Activated CD4-positive, alpha-beta T cell treated with anti-CD3 and anti-CD28 coated beads, Interleukin-2, amount 50 U/mL, for 16 hours (primary cell): ENCODE measurements at regions not wholly inside any gene's neighbourhood (a gene's known extent, or its start where the extent isn't known, plus 50 kb on each side); places are given as distances from the start of the nearest gene placed in this dataset.

Experiments used
- DNase-seq: peaks from one replicate; pipeline ENCODE4 v3.0.0-alpha.2; 2020

DNA sequence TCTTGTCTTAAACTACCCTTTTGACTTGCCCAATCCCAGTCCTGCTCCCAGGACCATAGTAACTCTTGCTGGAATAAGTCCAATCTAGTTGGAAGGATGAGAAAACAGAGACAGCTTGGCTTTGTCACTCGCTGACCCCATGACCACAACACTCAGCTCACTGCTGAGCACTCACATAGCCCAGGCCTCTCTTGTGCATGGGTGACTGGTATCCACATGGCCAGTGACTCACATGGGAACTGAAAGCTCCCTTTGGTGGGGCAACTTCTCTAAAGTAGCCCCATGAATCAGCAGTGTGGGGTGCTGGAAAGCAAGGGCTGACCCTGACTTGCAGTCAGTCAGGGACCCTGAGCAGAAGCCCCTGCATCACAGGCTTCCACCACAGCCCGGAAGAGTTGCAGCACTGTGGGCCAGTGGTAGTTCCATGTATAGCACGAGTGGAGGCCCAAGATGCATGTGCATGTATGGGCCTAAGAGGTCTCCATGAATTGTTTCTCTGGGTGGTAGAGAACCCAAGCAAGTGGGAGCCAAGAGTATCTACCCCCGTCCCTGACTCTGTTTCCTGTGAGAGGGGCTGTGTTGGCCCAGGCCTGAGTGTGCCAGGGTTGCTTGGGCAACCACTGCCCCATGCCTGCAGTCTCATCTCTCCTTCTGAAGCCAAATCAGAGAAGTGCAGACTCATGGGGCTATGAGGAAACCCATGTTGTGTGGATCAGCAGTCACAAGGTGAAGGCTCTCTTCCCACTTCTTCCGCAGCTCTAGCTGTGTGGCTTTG is 62.1 kb upstream of the XCR1 start:
- peak; percentile 66 for DNase-seq

DNA sequence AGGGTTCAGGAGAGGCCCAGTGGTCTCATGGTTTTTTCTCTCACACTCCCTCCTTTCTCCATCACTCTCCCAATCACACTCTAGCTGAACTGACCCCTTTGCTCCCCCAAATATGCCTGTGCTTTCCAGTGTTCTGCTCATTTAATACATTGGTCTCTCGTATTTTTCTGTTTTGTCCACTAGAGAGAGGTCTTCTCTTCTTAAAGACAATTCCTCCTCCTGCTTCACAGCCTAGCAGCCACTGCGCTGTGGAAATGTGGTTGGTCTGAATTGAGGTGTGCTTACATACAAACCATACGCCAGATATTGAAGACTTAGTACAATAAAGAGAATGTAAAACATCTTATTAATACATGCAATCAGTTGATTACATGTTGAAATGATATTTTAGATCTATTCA is 60.6 kb upstream of the XCR1 start:
- DNase-seq = peak; percentile 27

DNA sequence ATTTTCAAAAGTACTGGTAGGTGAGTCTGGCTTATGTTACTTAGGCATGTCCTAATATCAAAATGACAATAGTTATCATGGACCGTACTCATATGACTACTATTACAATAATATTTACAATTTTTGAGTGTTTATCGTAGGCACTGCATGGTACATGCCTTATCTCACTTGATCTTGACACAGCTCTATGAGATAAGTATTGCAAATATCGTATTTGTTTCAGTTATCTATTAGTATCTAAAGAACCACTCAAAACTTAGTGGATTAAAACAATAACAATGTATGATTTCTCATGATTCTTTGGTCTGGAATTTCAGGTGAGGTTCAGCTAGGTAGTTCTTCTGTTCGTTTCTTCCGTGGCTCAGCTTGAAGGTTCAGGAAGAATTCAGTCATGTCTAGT is 59.7 kb upstream of the XCR1 start:
- no peak for DNase-seq

DNA sequence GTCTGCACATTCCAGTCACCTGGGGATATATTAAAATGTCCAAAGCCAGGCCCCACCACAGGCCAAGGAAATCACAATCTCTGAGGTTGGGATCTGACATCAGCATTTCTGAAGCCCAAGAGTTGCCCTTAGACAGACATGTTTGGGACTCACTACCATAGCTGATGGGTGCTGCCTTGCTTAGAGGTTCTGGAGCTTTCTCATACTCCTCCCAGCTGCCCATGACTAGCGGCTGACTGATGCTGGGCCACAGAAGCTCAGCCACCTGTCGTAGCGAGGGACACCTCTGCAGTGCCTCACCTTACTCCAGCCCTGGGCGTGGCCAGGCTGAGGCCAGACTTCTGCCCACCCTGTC is 58.8 kb upstream of the XCR1 start:
- DNase-seq = no peak

DNA sequence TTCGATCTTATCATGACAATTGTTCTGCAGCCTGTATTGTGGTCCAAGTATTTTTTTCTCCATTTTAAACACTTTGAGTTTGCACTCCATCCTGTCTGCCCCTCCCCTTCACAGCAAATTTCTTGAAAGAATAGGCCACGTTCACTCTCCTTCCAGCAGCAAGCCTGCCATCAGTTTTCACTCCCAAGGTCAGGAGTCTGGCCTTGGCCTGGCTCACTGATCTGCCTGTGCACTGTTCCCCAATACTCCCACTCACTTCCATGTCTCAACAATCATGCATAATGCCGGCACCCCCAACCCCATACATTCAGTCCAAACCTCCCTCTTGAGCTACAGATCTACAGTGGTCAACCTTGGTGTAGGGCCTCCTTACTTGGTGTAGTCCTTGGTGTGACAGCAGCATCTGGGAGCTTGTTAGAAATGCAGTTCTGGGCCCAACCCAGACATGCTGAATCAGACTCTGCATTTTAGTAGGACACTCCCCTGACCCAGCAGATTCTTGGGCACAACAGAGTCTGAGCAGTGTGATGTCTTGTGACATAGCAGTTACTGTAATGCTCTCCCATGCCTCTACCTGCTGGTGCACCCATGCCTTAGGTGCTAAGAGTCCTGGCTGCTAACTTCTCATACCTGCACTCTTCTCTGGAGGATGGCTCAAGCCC is 58.3 kb upstream of the XCR1 start:
- DNase-seq = no peak

DNA sequence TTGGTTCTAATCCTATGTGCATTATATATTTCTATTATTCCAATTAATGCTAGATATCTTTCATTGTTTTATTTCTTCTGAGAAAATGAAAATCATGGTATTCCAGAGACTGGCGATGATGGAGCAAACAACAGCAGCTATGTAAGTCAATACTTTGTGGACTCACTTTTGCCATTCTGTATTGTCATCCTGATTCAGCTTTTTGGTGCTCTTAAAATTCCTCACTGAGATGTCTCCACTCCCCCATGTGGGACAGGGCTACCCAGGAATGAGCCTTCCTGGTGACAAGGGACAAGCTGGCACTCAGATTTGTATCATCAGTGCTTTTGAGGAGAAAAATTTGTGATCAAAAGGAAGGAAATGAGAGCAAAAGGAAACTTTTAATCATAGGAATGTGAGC is 56.7 kb upstream of the XCR1 start:
- no peak for DNase-seq

DNA sequence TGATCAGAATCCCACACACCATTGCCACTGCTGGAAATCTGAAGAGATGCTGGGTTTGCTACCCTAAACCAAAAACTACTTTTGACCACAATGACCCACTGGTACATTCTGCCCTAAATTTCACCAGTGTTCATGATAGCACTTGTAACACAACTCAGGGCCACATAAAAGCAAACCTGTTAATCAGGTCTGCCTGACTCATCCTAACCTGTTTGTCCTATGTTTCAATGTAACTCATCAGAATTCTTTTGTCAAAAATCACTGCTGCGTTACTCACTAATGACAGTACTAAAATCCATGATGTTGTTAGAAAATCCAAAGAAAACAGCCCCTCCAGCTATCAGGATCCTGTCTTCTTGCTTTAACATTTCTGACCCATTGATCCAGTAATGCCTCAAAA is 55.6 kb upstream of the XCR1 start:
- DNase-seq = no peak

DNA sequence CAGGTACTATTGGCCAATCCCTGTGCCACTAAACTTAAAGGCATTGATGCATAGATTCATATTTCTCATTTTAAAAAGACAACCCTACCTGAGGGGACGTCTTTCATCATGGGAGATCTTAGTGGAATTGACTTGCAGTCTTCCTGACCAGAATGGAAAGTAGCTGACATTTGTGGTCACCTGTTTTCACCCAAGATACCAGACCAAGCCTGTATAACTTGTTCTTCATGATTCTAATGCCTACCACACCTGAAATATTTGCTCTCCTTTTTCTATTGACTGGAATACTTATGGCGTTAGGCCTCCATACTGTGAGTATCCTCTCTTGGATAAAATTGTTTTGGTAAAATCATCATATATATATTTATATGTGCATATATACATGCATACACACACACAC is 54.7 kb upstream of the XCR1 start:
- DNase-seq = no peak

DNA sequence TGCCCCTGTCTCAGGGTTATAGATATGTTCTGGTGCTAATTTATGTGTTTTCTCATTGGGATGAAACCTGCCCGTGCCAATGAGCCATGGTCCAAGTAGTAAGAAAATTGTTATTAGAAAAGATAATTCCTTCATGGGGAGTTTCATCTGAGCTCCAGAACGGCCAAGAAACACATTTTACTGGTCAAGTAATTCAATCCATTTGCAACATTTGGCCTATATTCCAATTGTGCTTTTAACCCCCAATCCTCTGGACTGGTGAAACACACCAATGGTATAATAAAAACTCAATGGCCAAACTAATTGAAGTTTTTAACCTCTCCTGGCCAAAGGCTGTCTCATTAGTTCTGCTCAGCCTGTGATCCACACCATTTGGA is 53.7 kb upstream of the XCR1 start:
- DNase-seq = no peak

DNA sequence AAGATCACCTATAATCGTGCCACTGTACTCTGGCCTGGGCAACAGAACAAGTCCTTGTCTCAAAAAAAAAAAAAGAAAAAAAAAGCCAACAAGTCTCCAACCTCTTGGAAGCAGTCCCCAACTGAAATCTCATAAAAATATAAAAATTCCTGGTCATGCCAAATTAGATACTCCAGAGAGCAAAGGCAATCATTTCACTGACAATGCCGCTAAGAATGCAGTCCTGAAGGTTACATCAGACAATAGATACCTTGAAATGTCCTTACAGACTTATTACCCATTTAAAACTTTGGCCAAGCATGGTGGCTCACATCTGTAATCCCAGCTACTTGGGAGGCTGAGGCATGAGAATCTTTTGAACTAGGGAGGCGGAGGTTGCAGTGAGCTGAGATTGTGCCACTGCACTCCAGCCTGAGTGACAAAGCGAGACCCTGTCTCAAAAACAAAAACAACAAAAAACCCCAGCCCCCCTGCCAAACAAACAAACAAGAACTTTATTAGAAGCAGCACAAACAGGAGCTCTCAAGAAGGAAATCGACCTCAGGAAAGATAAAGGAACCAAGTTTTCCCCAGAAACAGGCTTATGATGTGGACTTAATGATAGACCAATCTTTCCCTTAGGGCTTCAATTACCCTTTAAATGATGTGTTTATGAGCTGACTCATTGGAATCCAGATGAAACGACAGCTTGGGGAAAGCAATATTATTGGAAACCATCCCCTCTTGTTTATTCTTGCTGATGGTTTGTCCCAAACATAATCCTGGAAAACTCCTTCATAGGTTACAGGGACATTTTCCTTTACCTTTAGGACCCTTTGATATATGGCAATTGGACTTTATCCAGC is 53.1 kb upstream of the XCR1 start:
- no peak for DNase-seq

DNA sequence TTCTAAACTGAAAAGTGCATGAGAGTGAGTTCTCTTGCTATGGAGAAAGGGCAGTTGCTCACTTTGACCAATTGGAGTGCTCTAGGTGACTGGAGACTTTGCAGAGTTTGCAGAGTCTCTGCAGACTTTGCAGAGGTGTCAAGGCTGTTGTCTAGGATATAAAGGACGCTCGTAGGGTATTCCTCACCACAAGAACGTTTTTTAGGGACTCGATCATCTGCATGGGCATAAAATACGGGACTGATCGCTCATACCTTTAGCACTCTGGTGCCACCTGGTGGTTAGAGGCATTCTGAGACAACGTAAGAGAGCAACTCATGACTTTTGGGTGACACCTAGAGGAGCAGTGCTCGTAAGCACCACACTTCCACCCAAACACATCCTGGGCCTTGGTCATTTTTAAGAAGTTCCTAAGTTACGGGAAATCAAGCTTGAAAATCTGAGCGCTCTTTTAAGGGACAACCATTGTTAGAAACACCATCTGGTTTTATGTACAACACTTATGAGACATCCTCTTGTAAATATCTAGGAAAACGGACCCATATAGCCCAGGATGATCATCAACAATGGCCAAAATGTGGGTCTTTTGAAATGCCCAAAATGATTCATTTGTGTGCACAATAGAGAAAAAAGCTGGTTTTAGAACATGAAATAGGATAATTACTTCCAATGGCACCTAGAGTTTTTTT is 51.6 kb upstream of the XCR1 start:
- peak; percentile 91 for DNase-seq
